OCI-LY7 (cell line): ENCODE measurements at regions not wholly inside any gene's neighbourhood (a gene's known extent, or its start where the extent isn't known, plus 50 kb on each side); places are given as distances from the start of the nearest gene placed in this dataset.

ENCODE experiments used
- BruUV-seq: library from RNA; stranded (reverse); fragments of 400-500 nt; replicated peaks from 2 replicates; lab custom pipeline; 2021; lab: Mats Ljungman, UMichigan
- CTCF ChIA-PET: fragments of 300-600 bp; sonication (Branson Sonifier 250); formaldehyde crosslinking; loops from one replicate; lab custom pipeline; 2022; ENCODE audit warnings: antibody characterized with exemption; ENCODE audit not compliant: unreplicated experiment; lab: Charles Lee
- POLR2A ChIA-PET: fragments of 300-600 bp; sonication (Branson Sonifier 250); formaldehyde crosslinking; loops from one replicate; lab custom pipeline; 2022; ENCODE audit warnings: antibody characterized with exemption; lab: Charles Lee
- DNase-seq: peaks from one replicate; pipeline ENCODE4 v3.0.0-alpha.2; 2015; ENCODE audit warnings: low spot score
- H2AFZ ChIP-seq: fragments of 200-600 bp; sonication (generic), shearing (Covaris generic); 2 replicates; pipeline ENCODE4 v1.6.1; 2014; ENCODE audit warnings: mild to moderate bottlenecking, antibody characterized with exemption, low read length, moderate library complexity
- H3K27ac ChIP-seq: fragments of 200-600 bp; sonication (generic); 2 replicates; pipeline ENCODE4 v1.5.1; 2014; ENCODE audit warnings: mixed run types, low read depth, mild to moderate bottlenecking, moderate library complexity, low read length, inconsistent platforms; ENCODE audit not compliant: poor library complexity, severe bottlenecking
- H3K36me3 ChIP-seq: fragments of 200-600 bp; sonication (generic); 2 replicates; pipeline ENCODE4 v1.6.1; 2014; ENCODE audit warnings: mild to moderate bottlenecking, antibody characterized with exemption, low read length, moderate library complexity, mixed read lengths; ENCODE audit not compliant: insufficient read depth
- H3K4me1 ChIP-seq: fragments of 200-600 bp; sonication (generic); 2 replicates; pipeline ENCODE4 v1.5.1; 2014; ENCODE audit warnings: mild to moderate bottlenecking, low read length; ENCODE audit not compliant: insufficient read depth, poor library complexity, severe bottlenecking
- H3K4me2 ChIP-seq: fragments of 200-600 bp; sonication (generic); 2 replicates; pipeline ENCODE4 v1.6.1; 2014; ENCODE audit warnings: mild to moderate bottlenecking, low read length
- H3K4me3 ChIP-seq: fragments of 200-600 bp; sonication (generic); 2 replicates; pipeline ENCODE4 v1.5.1; 2014; ENCODE audit warnings: mild to moderate bottlenecking, low read depth, low read length; ENCODE audit not compliant: poor library complexity, severe bottlenecking
- H3K79me2 ChIP-seq: fragments of 200-600 bp; sonication (generic); 2 replicates; pipeline ENCODE4 v1.6.1; 2016; ENCODE audit warnings: low read depth, mild to moderate bottlenecking, low read length, moderate library complexity, mixed read lengths; ENCODE audit not compliant: insufficient read depth
- H3K9me2 ChIP-seq: fragments of 200-600 bp; sonication (generic); 2 replicates; pipeline ENCODE4 v1.6.1; 2016; ENCODE audit warnings: mild to moderate bottlenecking, low read length, mixed read lengths; ENCODE audit not compliant: insufficient read depth
- H3K9me3 ChIP-seq: fragments of 200-600 bp; sonication (generic); 2 replicates; pipeline ENCODE4 v1.6.1; 2014; ENCODE audit warnings: mild to moderate bottlenecking, mixed run types, low read length, mixed read lengths
- H4K20me1 ChIP-seq: fragments of 200-600 bp; sonication (generic); 2 replicates; pipeline ENCODE4 v1.6.1; 2014; ENCODE audit warnings: mild to moderate bottlenecking, antibody characterized with exemption, low read length, moderate library complexity, mixed read lengths; ENCODE audit not compliant: insufficient read depth
- EZH2phosphoT487 ChIP-seq: fragments of 200-600 bp; sonication (generic); IDR thresholded peaks from 2 replicates; pipeline ENCODE4 v1.6.1; 2018; ENCODE audit warnings: low read depth, borderline replicate concordance, mild to moderate bottlenecking, mixed run types, antibody characterized with exemption, low read length, moderate library complexity, mixed read lengths
- intact Hi-C: fragments of 100-400 bp; cut with micrococcal nuclease; formaldehyde crosslinking; loops from one replicate; pipeline ENCODE4 v1.10.0; 2022; ENCODE audit not compliant: unreplicated experiment
- TF ChIP-seq, protein P1 (sequence below): fragments of 200-600 bp; sonication (generic); conservative IDR thresholded peaks from 2 replicates; pipeline ENCODE4 v1.5.1; 2014; ENCODE audit warnings: mild to moderate bottlenecking, antibody characterized with exemption, low read length, moderate library complexity, mixed read lengths

DNA sequence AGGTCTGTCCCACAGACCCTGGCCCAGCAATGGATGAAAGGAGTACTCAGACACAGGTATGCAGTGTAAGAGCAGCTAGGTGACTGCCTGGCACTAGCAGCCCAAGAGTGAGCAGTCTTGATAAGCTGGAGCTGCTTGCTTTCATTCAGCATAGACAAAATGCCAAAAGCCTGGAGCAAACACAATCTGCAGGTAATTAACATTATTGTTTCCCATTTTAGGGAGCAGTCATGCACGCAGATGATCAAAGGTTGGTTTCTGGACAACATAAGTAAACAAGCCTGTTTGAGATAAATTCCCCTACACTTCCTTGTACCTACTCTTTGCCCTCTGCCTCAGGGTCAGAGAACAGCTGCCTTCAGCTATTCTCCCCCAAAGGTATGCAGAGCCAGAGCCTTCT is 73.7 kb upstream of the MSTN start:
- no peaks in the 10 kb centered on the region for H3K9me2 ChIP-seq
- intact Hi-C loops, result no loop called here
- no peaks in the 10 kb centered on the region for H4K20me1 ChIP-seq
- CTCF ChIA-PET, result no interaction called here
- no peak overlapping the region for H3K4me3 ChIP-seq
- POLR2A ChIA-PET, result interaction anchor here (1.0 kb wide), 1 partner anchor 10 kb away, joined by 3 read pairs; no protein-coding TSS in a partner anchor
- no peak for DNase-seq
- no peak overlapping the region for H3K27ac ChIP-seq
- no peaks in the 10 kb centered on the region for H3K4me1 ChIP-seq
- no peaks in the 10 kb centered on the region for H3K9me3 ChIP-seq
- no peak overlapping the region for H3K4me2 ChIP-seq
- no TSS peak for BruUV-seq
- H2AFZ ChIP-seq, result no peak overlapping the region
- TF ChIP-seq EZH2phosphoT487, result no peak
- TF ChIP-seq, protein P1, sequence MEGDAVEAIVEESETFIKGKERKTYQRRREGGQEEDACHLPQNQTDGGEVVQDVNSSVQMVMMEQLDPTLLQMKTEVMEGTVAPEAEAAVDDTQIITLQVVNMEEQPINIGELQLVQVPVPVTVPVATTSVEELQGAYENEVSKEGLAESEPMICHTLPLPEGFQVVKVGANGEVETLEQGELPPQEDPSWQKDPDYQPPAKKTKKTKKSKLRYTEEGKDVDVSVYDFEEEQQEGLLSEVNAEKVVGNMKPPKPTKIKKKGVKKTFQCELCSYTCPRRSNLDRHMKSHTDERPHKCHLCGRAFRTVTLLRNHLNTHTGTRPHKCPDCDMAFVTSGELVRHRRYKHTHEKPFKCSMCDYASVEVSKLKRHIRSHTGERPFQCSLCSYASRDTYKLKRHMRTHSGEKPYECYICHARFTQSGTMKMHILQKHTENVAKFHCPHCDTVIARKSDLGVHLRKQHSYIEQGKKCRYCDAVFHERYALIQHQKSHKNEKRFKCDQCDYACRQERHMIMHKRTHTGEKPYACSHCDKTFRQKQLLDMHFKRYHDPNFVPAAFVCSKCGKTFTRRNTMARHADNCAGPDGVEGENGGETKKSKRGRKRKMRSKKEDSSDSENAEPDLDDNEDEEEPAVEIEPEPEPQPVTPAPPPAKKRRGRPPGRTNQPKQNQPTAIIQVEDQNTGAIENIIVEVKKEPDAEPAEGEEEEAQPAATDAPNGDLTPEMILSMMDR, result no peak
- H3K36me3 ChIP-seq, result no peaks in the 10 kb centered on the region
- no peaks in the 10 kb centered on the region for H3K79me2 ChIP-seq

DNA sequence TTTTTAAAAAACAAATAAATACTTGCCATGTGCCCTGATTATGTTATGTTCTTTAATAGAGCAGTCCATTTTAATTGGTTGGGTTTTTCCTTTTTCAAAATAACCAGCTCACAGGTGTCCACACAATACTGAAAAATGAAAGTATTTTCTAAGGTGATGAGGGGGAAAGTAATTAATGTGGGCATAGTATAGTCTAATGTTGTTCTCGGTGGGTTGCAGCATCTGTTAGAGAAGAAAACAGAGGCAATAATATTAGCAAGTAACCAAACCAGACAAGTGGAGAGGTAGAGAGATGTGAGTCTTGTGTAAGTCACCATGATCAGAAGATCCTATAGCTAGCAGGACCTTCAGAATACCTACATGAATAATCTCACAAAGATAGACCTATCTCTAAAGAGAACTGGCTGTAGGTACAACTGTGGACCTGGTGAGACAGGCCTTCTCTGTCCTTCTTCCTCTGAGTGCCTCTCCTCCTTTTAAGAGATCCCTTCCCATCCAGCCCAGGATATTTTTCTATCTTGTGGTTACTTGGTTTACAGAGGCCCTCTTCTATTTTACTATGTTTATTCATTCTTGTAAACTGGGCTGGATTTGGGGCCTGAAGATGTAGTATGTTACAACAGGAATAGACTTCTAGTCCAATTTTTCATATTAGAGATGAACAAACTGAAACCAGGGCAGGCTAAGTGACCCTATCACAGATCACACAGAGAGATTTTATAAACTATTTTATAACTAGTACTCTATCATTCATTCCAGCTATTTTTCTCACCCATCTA is 67.1 kb upstream of the MSTN start:
- no peaks in the 10 kb centered on the region for H3K9me3 ChIP-seq
- no peaks in the 10 kb centered on the region for H4K20me1 ChIP-seq
- no peaks in the 10 kb centered on the region for H3K36me3 ChIP-seq
- H3K27ac ChIP-seq, result no peak overlapping the region
- POLR2A ChIA-PET, result interaction anchor here (0.8 kb wide), 1 partner anchor 25 kb away, joined by 3 read pairs; no protein-coding TSS in a partner anchor
- H3K4me2 ChIP-seq, result no peak overlapping the region
- intact Hi-C loops, result no loop called here
- no peaks in the 10 kb centered on the region for H3K9me2 ChIP-seq
- no peak overlapping the region for H3K4me3 ChIP-seq
- H3K79me2 ChIP-seq, result no peaks in the 10 kb centered on the region
- no TSS peak for BruUV-seq
- CTCF ChIA-PET, result no interaction called here
- no peak for DNase-seq
- no peak for TF ChIP-seq EZH2phosphoT487
- TF ChIP-seq, protein P1, result no peak
- H2AFZ ChIP-seq, result no peak overlapping the region
- H3K4me1 ChIP-seq, result no peaks in the 10 kb centered on the region

DNA sequence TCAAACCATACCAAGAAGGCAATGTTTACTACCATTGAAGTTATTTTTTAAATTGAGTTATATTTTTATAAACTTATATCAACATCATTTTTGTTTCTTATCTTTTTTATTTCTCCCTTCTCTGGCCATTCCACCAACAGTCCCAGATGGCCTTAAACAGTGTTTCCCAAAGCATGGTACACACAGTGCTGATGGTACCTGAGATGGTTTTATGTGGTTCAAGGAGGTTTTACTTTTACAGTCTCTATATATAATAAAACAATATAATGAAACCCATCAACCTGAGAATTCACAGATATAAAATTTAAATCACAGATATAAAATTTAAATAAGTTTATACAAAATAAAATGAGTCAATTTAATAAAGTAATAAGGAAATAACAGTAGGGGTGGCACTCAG is 65.1 kb upstream of the MSTN start:
- CTCF ChIA-PET, result no interaction called here
- no peak overlapping the region for H3K4me3 ChIP-seq
- no peak overlapping the region for H3K27ac ChIP-seq
- intact Hi-C loops, result no loop called here
- no peak for DNase-seq
- no TSS peak for BruUV-seq
- no peaks in the 10 kb centered on the region for H4K20me1 ChIP-seq
- H3K4me1 ChIP-seq, result no peaks in the 10 kb centered on the region
- TF ChIP-seq EZH2phosphoT487, result no peak
- TF ChIP-seq, protein P1, result no peak
- no peaks in the 10 kb centered on the region for H3K36me3 ChIP-seq
- H3K9me2 ChIP-seq, result no peaks in the 10 kb centered on the region
- POLR2A ChIA-PET, result interaction anchor here (1.2 to 1.9 kb wide), 4 partner anchors 14 to 35 kb away, joined by 3 to 5 read pairs (median 4); no protein-coding TSS in a partner anchor
- no peaks in the 10 kb centered on the region for H3K79me2 ChIP-seq
- H2AFZ ChIP-seq, result no peak overlapping the region
- H3K4me2 ChIP-seq, result no peak overlapping the region
- no peaks in the 10 kb centered on the region for H3K9me3 ChIP-seq
